ENCODE measurements at regions not wholly inside any gene's neighbourhood (a gene's known extent, or its start where the extent isn't known, plus 50 kb on each side); places are given as distances from the start of the nearest gene placed in this dataset.
A peak's percentile ranks its signal among the peaks of the same experiment; 100 is the strongest.

DNA sequence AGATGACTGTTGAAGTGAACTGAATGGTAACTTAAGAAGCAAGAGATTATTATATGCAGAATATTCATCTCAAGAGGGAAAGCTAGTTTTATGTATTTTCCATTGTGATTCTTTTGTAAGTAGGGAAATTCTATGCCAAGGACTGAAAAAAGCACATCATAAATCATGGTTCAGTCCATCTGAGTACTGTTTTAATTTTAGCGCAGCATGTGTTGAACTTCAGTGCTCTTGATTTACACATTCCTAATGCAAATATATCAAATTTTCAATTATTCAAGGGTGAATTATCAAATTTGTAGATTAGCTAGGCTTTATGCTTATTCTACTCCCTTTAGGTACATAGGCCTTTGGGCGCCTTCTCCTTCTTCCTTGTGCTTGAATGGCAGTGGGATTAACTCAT, 50.3 kb upstream of the TCF12 start:
- no peak for DNase-seq

DNA sequence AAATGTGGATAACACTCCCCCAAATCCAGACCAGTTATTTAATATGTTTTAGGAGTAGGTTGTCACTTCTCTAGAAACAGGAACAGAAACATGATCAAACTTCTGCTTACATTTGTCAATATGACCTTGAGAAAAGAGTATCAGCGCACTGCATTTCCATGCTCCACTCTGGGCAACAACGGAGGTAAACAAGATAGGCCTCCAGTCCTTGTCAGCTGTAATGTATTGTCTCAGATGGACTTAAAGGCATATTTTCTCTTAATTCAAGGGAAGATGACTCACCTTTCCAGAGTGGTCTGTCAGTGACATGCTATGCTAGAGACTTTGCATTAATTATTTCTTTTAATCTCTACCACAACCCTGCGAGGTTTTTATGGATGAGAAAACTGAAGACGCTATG, 51.6 kb upstream of the TCF12 start:
- no peak for DNase-seq

DNA sequence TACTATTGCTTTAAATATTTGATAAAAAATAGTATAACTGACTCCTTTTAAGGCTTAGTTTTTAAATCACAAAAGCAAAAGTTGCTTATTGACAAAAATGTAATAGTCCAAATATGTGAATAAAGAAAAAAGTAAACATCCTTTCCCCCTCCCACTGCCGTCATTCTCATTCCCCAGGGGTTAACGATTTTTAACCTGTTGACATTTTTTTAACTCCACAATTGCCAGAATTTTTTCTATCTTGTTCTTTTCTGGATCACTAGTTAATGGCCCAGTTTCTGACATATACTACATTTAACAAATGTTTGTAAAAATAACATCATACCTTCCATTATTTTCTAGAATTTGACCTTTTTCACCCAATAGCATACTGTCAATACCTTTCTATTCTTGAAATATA, 60.6 kb upstream of the TCF12 start:
- DNase-seq = no peak

DNA sequence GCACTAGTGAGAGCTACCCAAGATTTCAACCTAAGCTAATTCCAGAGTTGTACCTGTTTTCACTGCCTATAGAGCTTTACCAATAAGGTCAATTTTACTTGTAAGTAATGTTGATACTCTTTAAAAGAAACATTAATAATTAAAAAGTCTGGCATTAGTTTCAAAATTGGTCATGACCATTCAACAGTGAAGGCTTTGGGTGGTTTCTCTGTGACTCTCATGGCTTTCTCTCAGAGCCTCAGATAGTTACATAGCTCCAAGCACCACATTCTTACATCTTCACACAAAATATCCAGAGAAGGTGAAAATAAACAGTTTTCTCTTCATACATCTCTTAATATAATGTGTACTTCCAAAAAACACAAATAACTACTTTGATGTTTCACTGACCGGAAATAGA, 61.5 kb upstream of the TCF12 start:
- DNase-seq = no peak

DNA sequence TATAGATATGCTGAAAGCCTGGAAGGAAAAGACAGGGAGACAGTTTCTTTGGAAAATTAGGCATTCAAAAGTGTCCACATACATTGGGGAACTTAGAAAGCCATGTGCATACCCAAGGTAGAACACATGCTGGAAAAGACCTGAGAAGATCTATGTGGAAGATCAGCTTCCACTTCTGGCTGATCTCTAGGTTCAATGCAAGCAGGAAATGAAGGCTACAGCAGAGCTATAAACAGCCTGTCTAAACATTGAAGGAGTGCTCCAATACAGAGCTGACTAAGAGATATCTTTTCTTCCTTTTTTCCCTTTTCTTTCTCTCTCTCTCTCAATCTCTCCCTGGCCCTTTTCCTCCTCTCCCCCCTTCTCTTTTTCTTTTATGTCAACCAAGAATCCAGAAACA, 73.6 kb upstream of the TCF12 start:
- no peak for DNase-seq

DNA sequence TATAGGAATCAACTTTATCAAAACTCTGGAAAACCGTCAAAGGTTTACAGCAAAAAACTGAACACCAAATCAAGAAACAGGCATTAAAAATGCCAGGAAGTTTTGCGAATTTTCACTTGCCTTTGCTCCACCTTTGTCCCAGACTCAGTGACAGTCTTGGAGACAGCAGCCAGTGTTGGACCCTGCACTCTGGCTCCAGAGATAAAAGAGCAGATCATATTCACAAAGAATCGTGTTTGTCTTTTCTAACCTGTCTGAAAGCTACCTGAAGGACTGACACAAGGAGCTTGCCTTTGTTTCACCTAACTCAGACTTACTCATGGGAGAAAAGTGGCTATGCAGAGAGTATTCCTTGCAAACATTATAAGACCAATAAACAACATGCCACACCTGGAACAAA, 74.0 kb upstream of the TCF12 start:
- DNase-seq = no peak

DNA sequence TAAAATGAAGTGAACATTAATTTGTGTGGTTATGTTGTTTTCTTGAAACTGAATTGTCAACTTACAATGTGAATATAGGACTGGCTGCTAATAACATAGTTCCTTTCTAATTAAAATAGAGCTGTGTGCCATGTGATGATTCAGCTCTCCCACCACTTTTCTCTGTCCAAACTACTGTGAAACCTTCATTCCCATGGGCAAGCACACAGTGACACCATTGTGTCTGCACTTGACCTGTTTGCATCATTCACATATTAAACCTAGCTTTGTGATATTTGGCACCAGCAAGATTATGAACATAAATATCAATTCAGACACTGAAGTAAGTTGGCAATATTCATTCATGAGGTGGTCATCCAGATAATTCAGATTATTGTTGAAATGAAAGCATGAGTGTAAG, 78.8 kb upstream of the TCF12 start:
- DNase-seq = no peak

DNA sequence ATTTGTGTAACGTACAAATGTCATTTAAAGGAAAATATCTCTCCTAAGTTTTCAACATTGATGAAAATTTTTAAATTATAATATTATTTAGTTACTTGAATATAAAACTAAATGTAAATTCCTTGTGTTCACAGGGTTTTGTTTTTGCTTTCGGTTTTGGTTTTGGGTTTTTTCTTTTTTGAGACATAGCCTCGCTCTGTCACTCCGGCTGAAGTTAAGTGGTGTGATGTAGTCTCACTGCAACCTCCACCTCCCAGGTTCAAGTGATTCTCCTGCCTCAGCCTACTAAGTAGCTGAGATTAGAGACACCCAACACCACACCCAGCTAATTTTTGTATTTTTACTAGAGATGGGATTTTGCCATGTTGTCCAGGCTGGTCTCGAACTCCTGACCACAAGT, 79.3 kb upstream of the TCF12 start:
- DNase-seq = no peak

DNA sequence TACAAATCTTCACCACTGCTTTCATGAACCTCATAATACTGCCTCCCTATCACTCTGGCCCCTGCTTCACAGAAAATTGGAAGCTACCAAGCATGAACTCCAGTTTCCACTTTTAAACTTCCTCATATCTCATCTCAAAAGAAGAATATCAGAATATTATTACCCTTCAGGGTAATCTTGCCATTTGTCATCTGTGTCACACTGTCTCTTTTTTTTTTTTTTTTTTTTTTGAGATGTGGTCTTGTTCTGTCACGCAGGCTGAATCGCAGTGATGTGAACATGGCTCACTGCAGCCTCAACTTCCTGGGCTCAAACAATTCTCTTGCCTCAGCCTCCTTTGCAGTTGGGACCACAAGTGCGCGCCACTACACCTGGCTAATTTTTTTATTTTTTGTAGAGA, 80.4 kb upstream of the TCF12 start:
- DNase-seq = no peak

DNA sequence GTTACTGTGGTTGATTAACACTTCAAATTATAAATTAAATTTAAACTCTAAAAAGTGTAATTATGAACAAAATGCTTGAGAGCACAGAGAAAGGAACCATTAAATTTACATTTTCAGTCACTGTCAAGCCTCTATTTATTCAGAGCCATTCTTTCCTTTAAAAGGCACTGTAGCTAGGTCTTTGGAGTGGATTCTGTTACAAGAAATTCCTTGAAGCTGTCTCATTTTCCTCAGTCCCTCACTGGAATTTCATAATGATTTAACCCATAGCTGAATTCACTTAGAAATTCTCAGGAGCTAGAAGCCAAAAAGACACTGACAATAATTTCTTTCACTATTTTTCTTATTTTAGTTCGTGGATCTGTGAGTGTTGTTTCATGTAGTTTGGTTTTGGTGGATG, 81.2 kb upstream of the TCF12 start:
- DNase-seq = no peak

DNA sequence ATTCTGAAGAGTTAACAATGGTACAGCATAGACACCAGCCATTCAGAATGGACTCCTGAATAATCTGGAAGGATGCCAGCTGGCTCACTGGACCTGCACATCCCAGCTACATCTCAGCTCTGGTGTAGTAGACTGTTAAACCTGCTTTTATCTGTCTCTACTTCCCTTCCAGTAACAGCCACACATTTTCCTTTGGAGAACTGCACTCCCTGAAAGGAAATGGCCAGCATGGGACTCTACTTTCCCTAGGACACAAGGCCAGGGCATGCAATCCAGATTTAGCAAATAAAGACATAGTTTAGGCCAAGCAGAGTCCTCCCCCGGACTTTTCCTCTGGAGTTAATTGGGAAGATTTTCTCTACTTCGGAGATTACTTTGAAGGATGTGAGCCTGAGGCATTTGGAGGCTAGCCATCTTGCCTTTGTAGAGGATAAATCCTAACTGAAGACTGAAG, 82.7 kb upstream of the TCF12 start:
- DNase-seq = peak in 8 of 56 donors; percentile 5 to 48 (median 15)

DNA sequence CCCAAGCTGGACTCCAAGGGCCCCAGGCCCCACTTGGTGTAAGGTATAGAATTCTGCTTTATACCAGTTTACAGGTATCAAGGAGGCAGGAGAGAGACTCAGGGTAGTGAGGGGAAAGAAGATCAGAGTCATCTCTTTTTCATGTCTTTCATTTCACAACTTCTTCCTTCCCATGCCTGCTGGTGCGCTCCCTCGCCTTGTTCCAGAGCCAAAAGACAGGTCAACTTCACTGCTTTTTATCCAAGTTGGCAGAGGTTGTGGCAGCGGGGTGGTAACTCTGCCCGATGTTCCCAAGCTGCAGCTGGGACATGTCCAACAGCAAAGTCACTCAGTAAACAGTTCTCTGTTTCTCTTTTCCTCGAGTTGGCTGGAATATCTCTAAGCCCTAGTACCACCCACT, 86.3 kb upstream of the TCF12 start:
- DNase-seq = peak in 41 of 56 donors; percentile 6 to 71 (median 33)

DNA sequence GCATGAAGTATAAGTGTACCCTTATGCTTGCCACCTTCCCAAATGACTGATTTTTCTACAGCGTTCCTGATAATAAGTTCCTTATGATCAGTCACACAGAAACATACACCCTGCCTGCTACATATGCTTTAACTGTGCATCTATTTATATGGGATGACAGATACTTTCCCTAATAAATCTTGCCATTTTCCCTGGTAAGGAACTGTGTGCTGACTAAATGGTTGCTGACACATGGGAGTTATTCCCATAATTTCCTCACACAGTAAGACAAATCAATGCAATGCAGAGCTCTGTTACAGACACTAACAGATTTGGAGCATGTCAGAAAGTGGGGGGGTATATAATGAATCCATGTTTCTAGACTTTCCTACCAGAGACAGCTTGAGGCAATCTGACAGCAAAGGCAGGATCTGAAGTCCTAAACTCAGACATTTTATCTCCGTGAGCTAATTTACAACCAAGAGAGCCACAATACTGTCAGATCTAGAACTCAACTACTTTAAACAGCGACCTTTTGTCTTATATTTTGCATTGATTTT, 86.9 kb upstream of the TCF12 start:
- DNase-seq = no peak

DNA sequence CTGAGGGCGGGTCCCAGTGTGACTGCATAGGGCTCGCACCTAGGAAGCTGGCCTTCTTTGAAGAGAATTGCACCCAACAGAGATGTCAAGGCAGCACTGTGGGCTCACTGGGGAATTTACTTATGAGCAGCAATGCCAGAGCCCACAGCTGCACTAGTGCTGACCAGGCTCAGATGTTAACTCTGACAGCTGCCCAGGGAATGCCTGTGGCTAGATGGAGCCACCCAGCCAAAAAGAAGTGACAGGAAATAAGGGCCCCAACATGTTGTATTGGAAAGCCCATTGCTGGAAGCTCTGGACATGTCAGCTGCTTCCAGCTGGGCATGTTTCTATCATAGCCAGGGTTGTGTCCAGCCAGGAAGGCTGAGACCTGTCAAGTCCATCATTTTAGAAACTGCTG, 90.9 kb upstream of the ZNF280D start:
- DNase-seq = no peak

DNA sequence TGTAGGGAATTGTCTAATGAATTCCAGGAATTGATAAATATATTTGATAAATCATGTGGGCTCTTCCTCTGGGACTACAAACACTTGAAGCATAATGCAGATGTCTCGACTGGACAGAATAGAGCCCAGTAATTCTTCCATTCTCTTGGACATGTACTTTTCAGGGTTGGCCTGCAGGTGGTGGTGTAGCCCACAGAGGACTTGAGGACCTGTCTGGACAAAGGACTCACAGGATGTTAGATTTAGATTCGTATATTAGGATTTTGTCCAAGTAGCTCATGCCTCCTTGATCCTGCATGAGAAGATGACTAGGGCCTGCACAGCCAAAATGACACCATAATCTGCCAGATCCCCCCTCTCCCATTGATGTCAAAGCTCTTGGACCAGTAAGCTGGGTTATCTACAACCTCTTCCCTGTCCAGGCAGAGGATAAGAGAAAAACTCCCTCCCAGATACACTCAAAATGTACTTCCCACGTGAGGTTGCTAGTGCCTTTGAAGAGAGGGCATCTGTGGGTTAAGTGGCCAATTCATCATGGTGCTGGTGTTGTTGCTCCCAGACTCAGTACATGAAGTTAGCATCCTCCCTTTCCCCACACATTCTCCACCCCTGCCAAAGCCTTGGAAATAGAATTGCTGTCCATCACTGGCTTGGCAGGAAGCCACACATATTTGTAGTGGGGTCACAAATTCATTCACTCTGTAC, 88.6 kb upstream of the ZNF280D start:
- peak in 31 of 56 donors; percentile 7 to 72 (median 25) for DNase-seq

DNA sequence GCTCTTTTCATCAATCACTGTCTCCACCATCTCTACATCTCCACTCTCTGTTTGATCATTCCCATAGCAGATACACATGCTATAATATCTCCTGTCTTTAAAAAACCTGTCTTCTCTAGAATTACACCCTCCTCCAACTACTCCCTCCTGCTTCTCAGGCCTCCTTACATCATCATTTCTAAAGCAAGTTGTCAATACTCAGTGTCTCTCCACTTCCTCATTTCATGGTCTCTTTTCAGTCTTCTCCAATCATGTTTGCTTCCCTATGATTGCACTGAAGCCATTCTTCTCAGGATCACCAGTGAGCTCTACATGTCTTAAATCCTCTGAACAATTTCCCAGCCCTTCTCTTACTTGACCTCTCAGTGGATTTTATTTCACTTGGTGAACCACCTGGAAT, 87.0 kb upstream of the ZNF280D start:
- no peak for DNase-seq

DNA sequence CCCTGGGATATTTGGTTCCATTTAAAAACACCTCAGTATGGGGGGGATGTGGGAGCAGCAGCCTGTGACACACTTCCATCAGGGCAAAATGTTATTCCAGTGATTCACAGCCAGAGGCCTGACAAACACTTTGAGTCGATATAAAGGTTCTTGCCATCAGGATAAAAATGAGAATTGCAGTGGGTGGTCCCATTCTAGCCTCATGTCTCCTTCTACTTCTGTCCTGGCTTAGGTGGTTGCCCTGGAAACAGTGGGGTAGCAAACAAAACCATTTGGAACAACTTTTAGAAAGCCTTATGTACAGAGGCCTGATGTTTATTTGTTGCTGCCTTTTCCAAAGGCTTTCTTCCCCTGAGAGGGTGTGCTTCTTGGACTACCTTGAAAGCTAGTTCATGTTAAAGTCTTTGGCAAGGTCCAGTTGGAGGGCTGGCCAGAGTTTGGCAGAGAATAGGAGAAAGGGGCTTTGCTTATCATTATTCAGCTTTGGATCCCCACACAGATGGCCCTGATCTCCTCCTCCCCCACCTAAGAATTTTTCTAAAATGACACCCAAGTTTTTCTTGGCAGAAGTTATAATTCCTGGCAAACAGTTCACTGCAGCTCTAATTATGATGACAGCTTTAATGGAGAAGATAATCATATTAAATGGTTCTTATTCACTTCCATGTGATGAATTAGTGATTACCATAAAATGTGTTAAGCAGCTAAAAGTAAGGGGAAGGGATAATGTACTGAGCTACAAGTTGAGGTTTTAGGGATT, 84.2 kb upstream of the ZNF280D start:
- peak in 6 of 56 donors; percentile 7 to 44 (median 16) for DNase-seq

DNA sequence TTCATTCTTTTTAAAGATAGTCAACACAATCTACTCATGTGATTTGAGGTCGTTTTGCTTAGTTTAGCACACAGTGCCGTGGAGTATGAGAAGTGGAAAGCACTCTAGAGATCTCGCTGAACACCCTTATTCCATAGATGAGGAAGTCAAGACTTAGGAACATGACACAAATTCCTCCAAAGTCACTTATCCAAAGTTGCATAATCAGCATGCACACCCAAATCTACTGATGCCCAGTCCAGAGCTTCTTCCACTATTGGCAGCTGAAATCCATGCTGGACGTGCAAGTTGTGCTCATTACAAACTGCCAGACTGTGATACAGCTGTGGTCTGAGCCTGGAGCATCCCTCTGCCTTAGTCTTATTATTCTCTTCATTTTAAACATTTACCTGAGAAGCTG, 83.5 kb upstream of the ZNF280D start:
- DNase-seq = no peak

DNA sequence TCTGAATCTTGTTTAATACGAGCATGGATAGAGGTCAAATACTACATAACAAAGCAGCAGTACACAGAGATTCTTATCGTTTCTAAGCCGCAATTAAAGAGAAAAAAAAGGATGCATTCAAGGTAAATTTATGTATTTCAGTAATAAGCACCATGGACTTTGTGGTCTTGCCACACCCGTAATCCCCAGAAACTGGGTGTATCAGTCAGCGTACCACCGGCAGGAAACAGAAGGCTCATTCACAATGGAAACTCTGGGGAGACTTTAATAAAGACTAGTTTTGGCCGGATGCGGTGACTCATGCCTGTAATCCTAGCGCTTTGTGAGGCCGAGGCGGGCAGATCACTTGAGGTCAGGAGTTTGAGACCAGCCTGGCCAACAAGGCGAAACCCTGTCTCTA, 81.9 kb upstream of the ZNF280D start:
- DNase-seq = no peak

DNA sequence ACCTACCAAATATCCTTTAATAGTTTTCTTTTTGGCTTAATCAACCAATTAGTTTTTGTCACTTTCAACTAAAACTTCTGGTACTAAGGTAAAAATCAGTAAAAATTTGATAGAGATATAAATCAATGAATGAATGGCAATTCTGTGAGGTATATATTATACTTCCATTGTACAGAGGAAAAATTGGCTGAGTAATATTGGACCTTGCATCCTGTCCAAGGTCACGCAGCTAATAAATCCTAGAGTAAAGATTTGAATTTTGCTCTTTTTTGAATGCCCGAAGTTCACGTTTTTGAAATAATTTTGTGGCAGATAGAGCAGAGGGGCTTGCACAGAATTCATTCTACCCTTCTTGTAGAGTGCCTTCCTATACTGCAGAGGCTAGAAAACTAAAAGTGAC, 81.1 kb upstream of the ZNF280D start:
- DNase-seq = no peak

DNA sequence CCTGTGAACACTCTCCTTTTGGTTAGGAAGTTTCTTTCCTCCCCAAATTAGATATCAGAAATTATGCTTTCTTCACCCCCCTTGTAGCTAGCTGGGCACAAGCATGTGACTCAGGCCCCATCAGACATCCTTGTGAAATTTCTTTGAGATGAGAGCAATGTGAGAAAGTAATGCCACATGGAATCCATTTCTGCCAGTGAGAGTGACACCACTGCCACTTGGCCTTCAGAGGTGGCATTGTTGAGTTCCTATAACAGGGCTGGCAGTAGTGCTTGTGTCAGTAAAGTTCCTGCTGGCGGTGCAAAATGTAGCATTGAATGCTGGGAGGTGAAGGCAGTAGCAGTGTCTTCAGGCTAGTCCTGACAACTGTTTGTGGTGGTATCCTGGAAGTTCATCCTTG, 80.7 kb upstream of the ZNF280D start:
- DNase-seq = no peak

DNA sequence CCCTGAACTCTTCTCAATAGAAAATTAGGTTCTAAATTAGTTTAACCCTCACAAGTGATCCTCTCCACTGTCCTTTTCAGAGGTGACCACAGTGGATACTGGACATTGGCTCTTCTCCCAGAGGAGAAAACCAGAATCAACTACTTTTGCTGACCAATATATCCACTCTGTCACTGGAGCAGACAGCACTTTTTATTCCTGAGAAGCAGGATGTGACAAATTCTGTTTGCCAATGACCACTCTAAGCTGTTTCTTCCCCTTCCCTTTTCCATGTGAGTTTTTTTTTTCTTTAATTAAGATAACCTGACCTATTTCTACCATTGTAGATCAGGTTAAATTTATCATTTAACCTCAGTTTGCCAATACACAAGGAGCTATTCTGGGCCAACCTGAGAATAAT, 79.7 kb upstream of the ZNF280D start:
- DNase-seq = no peak

DNA sequence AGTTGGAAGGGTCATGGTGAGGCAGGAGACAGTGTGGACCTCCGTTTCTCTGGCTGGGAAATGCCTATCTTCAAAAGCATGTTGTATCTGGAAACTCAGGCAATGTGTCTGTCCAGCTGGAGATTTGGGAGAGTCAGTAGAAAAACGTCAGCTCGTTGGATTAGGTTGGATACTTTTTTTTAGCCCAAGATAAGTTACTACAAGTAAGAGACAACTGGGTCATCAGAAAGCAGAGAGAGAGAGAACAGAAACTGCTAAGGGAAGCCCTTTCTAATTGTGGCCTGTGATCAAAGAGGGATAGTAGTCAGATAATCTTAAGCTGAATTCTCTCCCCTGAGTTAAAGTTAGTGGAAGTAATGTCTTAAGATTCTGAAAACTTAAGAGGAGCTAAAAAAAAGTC, 78.9 kb upstream of the ZNF280D start:
- DNase-seq = no peak
